ENCODE measurements at regions not wholly inside any gene's neighbourhood (a gene's known extent, or its start where the extent isn't known, plus 50 kb on each side); places are given as distances from the start of the nearest gene placed in this dataset.

DNA sequence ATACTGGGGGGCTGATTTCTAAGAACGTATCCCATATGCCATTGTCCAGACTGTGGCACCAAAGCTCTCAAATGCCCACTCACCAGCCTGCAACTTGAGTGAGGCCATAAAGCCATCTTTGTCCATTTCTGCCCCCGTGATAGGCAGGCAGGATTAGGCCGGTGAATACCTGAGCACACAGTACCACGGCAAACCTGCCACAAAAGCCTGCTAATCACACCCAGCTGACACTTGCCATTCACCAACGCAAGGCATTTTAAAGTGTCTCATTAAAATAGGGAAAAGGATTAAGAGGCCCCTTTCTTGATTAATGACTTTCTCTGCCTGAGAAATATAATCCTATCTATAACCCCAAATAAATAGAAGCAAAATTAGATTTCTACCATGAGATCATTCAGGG is 111.4 kb upstream of the NANOS1 start:
- in situ Hi-C loops (cut with MboI; ENCODE audit: low sequenced_read_pairs, unreplicated experiment) = no loop called here
- TF ChIP-seq, protein P1, sequence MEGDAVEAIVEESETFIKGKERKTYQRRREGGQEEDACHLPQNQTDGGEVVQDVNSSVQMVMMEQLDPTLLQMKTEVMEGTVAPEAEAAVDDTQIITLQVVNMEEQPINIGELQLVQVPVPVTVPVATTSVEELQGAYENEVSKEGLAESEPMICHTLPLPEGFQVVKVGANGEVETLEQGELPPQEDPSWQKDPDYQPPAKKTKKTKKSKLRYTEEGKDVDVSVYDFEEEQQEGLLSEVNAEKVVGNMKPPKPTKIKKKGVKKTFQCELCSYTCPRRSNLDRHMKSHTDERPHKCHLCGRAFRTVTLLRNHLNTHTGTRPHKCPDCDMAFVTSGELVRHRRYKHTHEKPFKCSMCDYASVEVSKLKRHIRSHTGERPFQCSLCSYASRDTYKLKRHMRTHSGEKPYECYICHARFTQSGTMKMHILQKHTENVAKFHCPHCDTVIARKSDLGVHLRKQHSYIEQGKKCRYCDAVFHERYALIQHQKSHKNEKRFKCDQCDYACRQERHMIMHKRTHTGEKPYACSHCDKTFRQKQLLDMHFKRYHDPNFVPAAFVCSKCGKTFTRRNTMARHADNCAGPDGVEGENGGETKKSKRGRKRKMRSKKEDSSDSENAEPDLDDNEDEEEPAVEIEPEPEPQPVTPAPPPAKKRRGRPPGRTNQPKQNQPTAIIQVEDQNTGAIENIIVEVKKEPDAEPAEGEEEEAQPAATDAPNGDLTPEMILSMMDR (IDR thresholded peaks at IDR 0.05; ENCODE audit: borderline replicate concordance, control extremely low read depth, extremely low read depth, insufficient read depth, missing control alignments) = no peak
- no peak for DNase-seq (ENCODE audit: low spot score)

DNA sequence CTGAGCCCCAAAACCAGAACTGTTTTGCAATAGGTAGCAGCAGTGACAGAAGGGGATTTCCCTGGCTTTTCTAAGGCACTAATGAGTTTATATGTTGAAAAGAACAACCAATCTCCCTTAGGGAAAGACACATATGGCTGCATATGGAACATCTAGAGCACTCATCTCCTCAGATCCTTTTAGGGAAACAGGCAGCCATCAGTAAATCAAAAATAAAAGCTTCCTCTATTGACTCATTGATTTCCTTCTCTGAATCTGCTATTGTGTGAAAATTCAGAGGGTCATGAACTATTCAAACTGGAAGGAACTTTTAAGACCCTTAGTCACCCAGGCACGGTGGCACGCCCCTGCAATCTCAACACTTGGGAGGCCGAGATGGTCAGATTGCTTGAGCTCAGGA is 110.9 kb upstream of the NANOS1 start:
- in situ Hi-C loops (cut with MboI; ENCODE audit: low sequenced_read_pairs, unreplicated experiment) = no loop called here
- TF ChIP-seq, protein P1 (IDR thresholded peaks at IDR 0.05; ENCODE audit: borderline replicate concordance, control extremely low read depth, extremely low read depth, insufficient read depth, missing control alignments) = no peak
- DNase-seq (ENCODE audit: low spot score) = no peak

DNA sequence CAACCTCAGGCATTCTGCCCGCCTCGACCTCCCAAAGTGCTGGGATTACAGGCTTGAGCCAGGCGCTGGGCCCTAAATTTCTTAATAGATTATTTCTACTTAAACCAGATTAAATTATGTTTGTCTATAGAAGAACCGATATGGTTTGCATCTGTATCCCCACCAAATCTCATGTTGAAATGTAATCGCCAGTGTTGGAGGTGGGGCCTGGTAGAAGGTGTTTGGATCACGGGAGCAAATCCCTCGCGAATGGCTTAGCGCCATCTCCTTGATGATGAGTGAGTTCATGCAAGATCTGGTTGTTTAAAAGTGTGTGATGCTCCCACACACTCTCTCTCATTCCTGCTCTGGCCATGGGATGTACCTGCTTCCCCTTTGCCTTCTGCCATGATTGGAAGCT is 109.3 kb upstream of the NANOS1 start:
- in situ Hi-C loops (cut with MboI; ENCODE audit: low sequenced_read_pairs, unreplicated experiment) = no loop called here
- TF ChIP-seq, protein P1 (IDR thresholded peaks at IDR 0.05; ENCODE audit: borderline replicate concordance, control extremely low read depth, extremely low read depth, insufficient read depth, missing control alignments) = no peak

DNA sequence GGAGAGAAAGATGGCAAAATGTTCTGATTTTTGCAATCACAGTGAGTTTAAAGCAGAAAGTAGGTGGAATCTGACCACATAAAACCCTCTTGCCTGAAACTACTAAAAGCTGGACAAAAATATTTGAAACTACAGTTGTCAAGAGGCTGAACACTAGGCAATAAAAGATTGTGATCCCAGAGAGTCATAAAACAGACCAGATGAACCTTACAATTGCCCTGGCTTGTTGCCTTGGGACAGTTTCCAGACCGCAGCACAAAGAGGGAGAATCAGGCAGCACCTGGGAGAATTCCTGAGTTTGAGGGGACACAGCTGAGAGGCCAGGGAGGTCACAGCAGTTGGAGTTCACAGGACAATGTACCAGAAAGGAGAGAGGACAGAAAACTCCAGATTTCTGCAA is 107.3 kb upstream of the NANOS1 start:
- in situ Hi-C loops (cut with MboI; ENCODE audit: low sequenced_read_pairs, unreplicated experiment) = no loop called here
- DNase-seq (ENCODE audit: low spot score) = no peak
- TF ChIP-seq, protein P1 (IDR thresholded peaks at IDR 0.05; ENCODE audit: borderline replicate concordance, control extremely low read depth, extremely low read depth, insufficient read depth, missing control alignments) = no peak

More for the DNA sequence above, 109.3 kb upstream of the NANOS1 start:
- DNase-seq (ENCODE audit: low spot score) = no peak

DNA sequence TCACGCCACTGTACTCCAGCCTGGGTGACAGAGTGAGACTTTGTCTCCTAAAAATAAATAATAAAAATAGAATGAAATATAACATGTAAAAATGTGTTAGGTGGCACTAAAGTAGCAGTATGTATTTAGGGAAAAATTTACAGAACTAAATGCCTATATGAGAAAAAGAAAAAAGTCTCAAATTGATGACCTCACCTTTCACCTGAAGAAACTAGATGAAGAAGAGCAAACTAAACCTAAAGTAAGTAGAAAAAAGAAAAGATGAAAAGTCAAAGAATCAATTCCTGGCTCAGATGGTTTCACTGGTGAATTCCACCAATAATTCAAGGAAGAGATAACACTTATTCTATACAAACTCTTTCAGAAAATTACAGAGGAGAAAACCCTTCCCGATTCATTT is 106.5 kb upstream of the NANOS1 start:
- no peak for DNase-seq (ENCODE audit: low spot score)
- in situ Hi-C loops (cut with MboI; ENCODE audit: low sequenced_read_pairs, unreplicated experiment) = no loop called here
- TF ChIP-seq, protein P1 (IDR thresholded peaks at IDR 0.05; ENCODE audit: borderline replicate concordance, control extremely low read depth, extremely low read depth, insufficient read depth, missing control alignments) = no peak

DNA sequence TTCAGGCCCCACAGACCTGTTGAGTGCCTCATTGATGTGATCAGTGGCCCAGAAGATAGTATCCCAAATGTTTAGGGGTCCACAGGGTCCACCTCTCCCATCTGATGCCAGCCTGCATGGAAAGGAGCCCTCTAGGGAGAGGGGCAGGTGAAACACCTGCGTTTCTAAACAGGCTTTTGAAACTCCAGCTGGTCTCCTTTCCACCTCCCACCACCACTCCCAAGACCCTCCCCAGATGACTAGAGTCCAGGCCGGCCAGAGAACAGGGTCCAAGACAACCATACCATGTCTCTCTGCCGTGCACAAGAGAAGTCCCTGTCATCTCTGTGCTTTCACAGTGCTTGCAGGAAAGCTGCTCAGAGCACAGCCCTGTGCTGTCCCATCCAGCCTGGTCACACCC is 105.0 kb upstream of the NANOS1 start:
- DNase-seq (ENCODE audit: low spot score) = no peak
- TF ChIP-seq, protein P1 (IDR thresholded peaks at IDR 0.05; ENCODE audit: borderline replicate concordance, control extremely low read depth, extremely low read depth, insufficient read depth, missing control alignments) = no peak
- in situ Hi-C loops (cut with MboI; ENCODE audit: low sequenced_read_pairs, unreplicated experiment) = no loop called here

All from GM13976 (cell line).